LNCaP clone FGC (cell line): ENCODE measurements at regions not wholly inside any gene's neighbourhood (a gene's known extent, or its start where the extent isn't known, plus 50 kb on each side); places are given as distances from the start of the nearest gene placed in this dataset.

Experiments
- DNase-seq: peaks from one replicate; pipeline ENCODE4 v3.0.0-alpha.2; 2011; ENCODE audit warnings: low read depth
- H3K4me3 ChIP-seq: 2 replicates; pipeline ENCODE4 v1.5.1; 2011; ENCODE audit warnings: mild to moderate bottlenecking, low read depth, low read length, control low read depth
- CTCF ChIP-seq: IDR thresholded peaks from 2 replicates; pipeline ENCODE4 v1.5.1; 2012; ENCODE audit warnings: mild to moderate bottlenecking; ENCODE audit not compliant: control insufficient read depth, insufficient read depth; ENCODE audit errors: extremely low read depth

- no peak for DNase-seq
- H3K4me3 ChIP-seq, result no peak overlapping the region
- TF ChIP-seq CTCF, result no peak
These were observed 68.4 kb upstream of the MFGE8 start for GRCh38 chr15:88981244-88982215.

- H3K4me3 ChIP-seq, result no peak overlapping the region
- no peak for DNase-seq
These were observed 69.2 kb upstream of the MFGE8 start for GRCh38 chr15:88982304-88982945.

GRCh38 chr15:88982946-88983342 is 69.8 kb upstream of the MFGE8 start:
- DNase-seq, result no peak
- no peak overlapping the region for H3K4me3 ChIP-seq
- TF ChIP-seq CTCF, result no peak

More at GRCh38 chr15:88982304-88982945, 69.2 kb upstream of the MFGE8 start:
- no peak for TF ChIP-seq CTCF

- no peak overlapping the region for H3K4me3 ChIP-seq
- TF ChIP-seq CTCF, result no peak
- no peak for DNase-seq
These were observed 70.8 kb upstream of the MFGE8 start for GRCh38 chr15:88983861-88984429.

- DNase-seq, result no peak
- no peak overlapping the region for H3K4me3 ChIP-seq
- TF ChIP-seq CTCF, result no peak
These were observed 72.6 kb upstream of the MFGE8 start for GRCh38 chr15:88985547-88986393.

- H3K4me3 ChIP-seq, result no peak overlapping the region
- no peak for DNase-seq
- no peak for TF ChIP-seq CTCF
These were observed 73.9 kb upstream of the MFGE8 start for GRCh38 chr15:88986949-88987590.
